SHP77 treated with DMSO at 0.1 percent for 48 hours (cell line): ENCODE measurements at regions not wholly inside any gene's neighbourhood (a gene's known extent, or its start where the extent isn't known, plus 50 kb on each side); places are given as distances from the start of the nearest gene placed in this dataset.

Experiments used
- DNase-seq: peaks from one replicate; lab custom pipeline; 2025; lab: John Stamatoyannopoulos, UW

GRCh38 chr5:115409094-115409493 is 112.6 kb upstream of the CCDC112 start:
- no peak for DNase-seq

DNA sequence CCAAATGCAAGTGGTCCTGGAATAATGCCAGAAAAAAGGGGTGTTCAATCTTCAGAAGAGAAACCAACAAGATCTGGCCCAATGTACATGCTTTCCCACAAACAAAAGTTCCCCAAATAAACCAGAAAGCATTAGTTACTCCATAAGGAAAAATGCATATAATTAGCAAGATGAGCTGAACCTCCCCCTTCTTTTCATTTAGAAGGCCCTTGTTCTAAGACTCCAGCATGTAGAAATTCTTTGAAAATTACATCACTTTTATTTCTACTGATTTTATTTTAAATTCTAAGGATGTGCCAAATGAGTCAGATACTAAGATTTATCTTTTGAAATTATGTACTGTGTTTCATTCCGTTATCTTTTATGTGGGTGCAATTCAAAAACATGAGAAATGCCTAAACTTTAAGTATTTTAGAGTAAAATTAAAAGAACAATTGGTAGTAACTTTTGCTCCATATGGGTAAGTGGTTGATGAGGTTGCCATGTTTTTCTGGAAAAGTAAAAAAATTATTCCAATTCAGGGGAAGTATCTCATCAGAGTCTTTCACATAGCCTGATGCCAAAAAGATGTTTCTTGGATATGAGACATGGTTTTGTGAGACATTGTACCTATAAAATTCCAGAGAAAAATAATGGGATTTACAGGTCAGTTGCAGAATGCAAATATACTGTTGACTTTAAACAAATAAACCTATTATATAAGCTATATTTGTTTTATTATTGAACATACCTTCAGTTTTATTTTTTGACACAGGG is 106.5 kb upstream of the CCDC112 start:
- no peak for DNase-seq

DNA sequence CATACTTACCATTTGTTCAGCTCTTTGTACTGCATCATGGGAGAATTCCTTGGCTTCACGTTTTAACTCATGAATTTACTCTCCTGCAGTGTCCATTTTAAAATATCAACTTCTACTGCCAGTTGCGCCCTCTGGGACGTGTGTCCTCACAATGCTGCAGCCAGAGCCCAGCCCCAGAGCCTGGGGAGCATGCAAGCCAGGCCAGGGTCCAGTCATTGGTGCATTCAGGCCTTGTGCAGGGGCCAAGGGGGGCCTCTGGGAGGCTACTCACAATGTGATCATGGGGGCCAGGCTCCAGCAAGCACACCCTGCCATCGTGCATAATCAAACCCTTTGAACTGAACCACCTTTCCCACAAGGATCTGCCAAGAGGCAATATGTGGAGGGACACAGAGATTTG is 105.6 kb upstream of the CCDC112 start:
- DNase-seq, result no peak

- no peak for DNase-seq
Observed at GRCh38 chr5:115398719-115399118, 102.3 kb upstream of the CCDC112 start.

DNA sequence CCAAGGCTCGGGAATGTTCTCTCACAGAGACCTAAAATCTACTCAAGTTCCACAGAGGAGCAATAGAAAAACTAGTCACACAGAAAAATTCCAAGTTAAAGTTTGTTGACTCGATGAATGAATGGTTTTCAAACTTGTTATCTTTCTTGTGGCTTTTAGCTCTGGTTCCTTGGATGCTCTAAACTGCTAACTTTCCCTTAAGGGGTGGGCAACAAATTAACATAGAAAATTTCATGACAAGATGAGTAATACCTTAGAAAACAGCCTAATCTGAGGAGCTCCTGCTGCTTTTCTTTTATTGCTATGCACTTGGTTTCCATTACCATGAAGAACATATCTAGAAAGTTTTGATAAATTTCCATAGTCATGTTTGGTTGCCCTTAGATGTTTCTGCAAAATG is 100.2 kb upstream of the CCDC112 start:
- no peak for DNase-seq

- no peak for DNase-seq
Observed at GRCh38 chr5:115396081-115396480, 99.6 kb upstream of the CCDC112 start.

DNA sequence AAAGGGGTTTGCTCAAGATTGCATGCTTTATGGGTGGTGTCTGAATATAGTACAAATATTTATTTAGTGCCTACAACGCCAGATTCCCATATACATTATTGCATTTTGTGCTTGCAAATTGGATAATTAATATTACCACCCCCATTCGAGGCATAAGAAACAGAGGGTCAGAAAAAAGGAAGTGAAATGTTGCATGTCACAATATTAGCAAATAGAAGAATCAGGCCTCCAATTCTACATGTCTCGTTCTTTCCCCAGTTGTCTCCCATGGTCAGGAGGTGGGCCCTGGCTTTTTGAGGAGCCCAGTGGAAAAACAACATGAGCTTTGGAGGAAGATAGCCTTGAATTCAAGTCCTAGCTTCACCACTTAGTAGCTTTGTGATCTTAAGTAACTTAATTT is 98.1 kb upstream of the CCDC112 start:
- DNase-seq, result no peak

DNA sequence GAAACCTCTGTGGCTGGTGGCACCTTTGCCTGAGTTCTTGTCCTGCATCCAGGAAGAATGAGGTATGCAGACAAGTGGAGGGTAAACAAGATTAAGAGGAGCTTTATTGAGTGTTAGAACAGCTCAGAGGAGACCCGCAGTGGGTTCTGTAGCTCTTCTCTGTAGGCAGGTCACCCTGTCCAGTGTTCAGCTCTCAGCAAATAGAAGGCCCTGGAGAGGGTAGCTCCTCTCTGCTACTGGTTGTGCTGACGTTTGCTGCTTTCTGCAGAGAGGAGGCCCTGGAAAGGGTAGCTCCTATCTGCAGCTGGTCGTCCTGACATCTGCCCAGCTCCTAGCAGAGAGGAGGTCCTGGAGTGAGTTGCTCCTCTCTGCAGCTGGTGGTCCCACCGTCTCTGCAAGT is 96.8 kb upstream of the CCDC112 start:
- no peak for DNase-seq

DNA sequence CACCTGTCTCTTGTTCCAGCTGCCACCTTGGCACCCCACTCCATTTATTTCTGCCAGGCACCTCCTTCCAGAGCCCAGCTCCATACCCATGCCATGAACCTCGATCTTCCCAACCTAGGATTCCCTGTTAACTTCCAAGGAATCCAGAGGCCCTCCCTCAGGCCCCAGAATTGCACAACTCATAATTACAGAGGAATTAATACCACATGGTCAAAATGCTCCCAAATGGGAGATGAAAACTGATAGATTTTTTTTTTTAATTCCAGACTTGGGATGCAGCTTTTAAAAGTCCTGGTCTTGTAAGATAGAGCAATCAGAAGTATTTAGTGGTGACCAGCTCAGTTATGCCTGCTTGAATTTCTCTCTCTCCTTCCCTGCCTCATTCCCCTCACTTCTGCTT is 96.2 kb upstream of the CCDC112 start:
- no peak for DNase-seq

DNA sequence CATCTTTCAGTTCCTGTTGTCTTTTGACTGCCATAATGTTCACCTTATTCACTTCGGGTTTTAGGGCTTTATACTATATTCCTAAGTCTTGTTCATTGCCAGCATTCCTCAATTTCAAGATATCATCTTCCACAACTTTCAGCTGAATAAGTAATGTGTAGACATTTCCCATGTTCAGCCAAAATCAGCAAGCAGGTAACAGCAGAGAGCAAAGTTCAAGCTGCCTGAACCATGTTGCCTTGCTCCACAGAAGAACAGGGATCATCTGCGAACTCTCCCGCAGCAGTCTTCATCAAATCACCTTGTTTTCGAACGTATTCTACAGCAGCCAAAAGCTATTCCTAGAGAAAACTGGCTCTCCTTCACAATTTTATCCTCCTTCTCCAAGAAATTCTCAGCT is 95.3 kb upstream of the CCDC112 start:
- no peak for DNase-seq

GRCh38 chr5:115389799-115390382 is 93.4 kb upstream of the CCDC112 start:
- no peak for DNase-seq

DNA sequence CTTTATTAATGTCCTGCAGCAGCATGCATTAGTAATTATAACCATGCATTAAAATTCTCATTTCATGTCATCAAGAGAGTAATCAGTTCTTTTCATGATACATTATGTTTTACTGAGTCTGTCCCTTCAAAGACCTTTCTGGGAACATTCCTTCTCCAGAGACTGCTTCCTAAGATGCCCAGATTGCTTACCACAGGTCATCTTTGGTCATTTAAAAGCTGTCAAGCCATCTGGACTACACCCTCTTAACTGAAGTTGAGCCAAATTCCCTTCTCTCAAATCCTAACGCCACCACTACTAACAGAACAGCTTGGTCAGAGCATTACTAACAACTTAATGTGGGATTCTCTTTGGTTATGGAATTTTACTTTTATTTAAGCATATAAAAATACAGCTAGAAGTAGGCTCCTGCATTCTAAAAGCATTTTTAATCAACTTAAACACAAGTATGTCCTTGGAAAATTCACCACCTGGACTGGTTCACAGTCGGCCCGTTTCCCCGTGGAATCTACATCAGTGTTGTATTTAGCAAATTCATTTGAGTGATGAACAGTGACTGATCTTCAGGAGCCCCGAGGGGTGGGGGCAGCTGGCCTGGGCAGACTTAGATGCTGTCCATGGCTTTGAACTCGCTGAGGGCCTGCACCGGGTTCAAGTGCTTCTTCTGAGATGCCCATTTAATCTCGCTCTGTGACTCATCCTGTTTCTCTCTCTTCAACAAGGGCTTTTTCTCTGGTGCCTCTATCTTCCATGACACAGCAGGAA is 92.8 kb upstream of the CCDC112 start:
- no peak for DNase-seq

GRCh38 chr5:115388240-115388639 is 91.8 kb upstream of the CCDC112 start:
- DNase-seq, result no peak

GRCh38 chr5:115387816-115388215 is 91.4 kb upstream of the CCDC112 start:
- no peak for DNase-seq

DNA sequence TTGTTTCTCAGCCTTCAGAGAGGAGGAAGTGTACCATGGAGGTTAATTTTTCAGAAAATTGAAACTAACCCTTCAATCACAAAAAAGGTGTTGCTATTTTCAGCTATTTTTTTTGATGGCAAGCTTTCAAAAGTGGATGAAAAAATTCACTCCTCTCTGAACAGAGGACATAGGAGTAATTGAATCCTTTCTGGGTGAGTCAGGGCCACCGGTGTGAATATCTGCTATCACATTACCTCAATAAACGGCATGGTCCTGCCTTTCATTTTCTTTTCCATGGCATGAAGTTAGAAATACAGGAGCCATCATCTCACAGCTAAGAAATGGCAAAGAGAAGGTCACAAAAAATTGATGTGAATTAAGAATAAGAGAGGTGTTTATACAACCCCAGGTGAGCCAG is 90.2 kb upstream of the CCDC112 start:
- DNase-seq, result no peak

- DNase-seq, result no peak
Observed at GRCh38 chr5:115384587-115385375, 88.3 kb upstream of the CCDC112 start.

DNA sequence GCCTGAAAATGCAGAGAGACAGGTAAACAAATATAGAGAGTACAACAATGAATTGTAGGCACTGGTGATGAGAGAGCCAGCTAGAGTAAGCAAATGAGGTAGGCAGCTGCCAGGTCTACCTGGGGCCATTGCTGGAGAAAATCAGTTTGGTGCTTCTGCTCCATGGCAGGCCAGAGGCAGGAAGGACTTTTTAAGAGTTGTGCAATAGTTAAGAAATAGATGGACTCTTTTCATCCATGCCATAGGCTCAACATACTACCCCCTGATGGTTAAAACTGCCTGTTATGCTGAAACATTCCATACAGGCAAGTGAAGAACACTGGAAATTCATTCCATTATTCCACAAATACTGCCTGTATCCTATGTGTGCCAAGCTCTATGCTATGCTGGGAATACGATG is 86.5 kb upstream of the CCDC112 start:
- no peak for DNase-seq

GRCh38 chr5:115381911-115382662 is 85.6 kb upstream of the CCDC112 start:
- no peak for DNase-seq

GRCh38 chr5:115379622-115380344 is 83.3 kb upstream of the CCDC112 start:
- DNase-seq, result no peak

DNA sequence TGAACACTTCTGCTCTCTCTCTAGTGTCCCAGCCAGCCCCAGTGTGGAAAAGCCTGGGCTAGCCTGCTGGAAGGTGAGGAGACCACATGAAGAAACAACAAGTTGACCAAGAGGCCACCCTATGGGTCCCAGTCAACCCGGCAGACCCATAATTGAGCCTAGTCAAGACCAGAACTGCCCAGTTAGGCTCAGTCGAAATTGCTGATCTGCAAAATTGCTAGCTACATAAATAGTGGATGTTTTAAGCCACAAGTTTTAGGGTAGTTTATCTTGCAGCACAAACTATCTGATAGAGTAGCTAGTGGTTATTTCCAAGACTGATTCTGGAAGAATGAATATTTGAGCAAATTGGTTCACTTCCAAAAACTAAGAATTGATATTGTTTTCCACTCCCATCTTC is 82.3 kb upstream of the CCDC112 start:
- DNase-seq, result no peak
